Activated naive CD8-positive, alpha-beta T cell treated with anti-CD3 and anti-CD28 coated beads, Interleukin-2, amount 50 U/mL, for 24 hours (primary cell): ENCODE measurements at regions not wholly inside any gene's neighbourhood (a gene's known extent, or its start where the extent isn't known, plus 50 kb on each side); places are given as distances from the start of the nearest gene placed in this dataset.
A peak's percentile ranks its signal among the peaks of the same experiment; 100 is the strongest.

Experiments used
- ATAC-seq: fragments of 150-1000 bp; cut with Tn5 transposase; one replicate; pipeline ENCODE4 v1.10.0; 2021
- DNase-seq: peaks from one replicate; pipeline ENCODE4 v3.0.0; 2021
- H3K27ac Mint-ChIP-seq: one replicate; pipeline ENCODE4 v1.8.0; 2021; ENCODE audit warnings: mild to moderate bottlenecking, mixed read lengths
- H3K27me3 Mint-ChIP-seq: one replicate; pipeline ENCODE4 v1.8.0; 2021; ENCODE audit warnings: mixed read lengths
- H3K36me3 Mint-ChIP-seq: one replicate; pipeline ENCODE4 v1.8.0; 2021; ENCODE audit warnings: low read depth, mixed read lengths
- H3K4me1 Mint-ChIP-seq: one replicate; pipeline ENCODE4 v1.8.0; 2021; ENCODE audit warnings: mixed read lengths
- H3K4me3 Mint-ChIP-seq: one replicate; pipeline ENCODE4 v1.8.0; 2021; ENCODE audit warnings: mild to moderate bottlenecking, moderate library complexity, mixed read lengths
- H3K9me3 Mint-ChIP-seq: one replicate; pipeline ENCODE4 v1.8.0; 2021; ENCODE audit warnings: mixed read lengths

DNA sequence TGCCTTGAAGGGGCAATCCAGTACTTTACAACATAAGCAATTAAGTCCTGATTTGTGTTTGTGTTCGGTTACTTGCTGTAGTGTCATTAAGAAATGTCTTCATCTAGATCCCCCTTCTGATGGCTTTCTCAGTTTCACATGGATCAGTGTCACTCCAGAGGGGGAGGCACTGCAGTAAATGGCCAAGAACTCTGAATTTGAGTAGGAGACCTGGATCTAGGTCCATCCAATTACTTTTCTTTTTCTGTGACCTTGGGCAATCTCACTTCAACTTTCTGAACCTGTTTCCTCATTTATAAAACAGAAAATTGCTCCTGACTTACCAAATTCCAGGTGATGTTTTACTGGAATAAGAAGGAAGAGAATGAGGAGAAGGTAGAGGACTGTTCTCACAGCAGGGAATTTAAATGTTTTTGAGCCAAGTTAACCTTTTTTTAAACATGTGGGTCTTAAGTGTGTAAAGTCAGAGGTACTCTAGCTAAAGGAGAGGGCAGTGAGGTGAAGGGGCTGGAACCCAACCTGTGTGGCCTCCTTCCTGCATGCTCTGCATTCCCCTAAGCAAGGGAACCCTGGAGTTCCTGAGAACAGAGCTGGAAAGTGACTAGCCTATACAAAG, 285.5 kb downstream of the HACE1 start:
- Mint-ChIP-seq H3K4me1 (no peaks in the 10 kb centered on the region), H3K4me3 (no peak overlapping the region), H3K27ac (no peak overlapping the region), H3K36me3 (no peaks in the 10 kb centered on the region), H3K9me3 (no peaks in the 10 kb centered on the region), H3K27me3 (no peaks in the 10 kb centered on the region)
- ATAC-seq (no peak), DNase-seq (no peak)

DNA sequence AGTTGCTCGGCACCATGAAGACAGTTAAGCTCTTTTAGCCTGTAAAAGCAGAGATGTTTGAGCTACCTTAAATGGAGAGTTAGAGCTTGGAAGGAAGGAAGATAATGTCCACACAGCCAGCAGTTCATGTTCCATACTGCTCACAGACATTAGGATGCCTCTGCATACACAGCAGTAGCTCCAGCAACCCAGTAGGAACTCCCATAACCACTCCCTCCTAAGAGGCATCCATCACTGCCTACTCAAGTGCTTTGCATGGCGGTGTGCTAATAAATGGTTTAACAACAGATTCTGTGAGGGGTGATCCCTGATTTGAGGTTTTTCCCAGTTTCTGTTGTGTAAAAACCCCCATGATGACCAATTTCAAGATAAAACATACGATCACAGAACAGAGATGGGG, 286.4 kb downstream of the HACE1 start:
- H3K4me1 Mint-ChIP-seq = no peaks in the 10 kb centered on the region
- H3K27ac Mint-ChIP-seq = no peak overlapping the region
- no peaks in the 10 kb centered on the region for H3K27me3 Mint-ChIP-seq
- no peaks in the 10 kb centered on the region for H3K36me3 Mint-ChIP-seq
- no peak for ATAC-seq
- no peaks in the 10 kb centered on the region for H3K9me3 Mint-ChIP-seq
- DNase-seq = no peak
- no peak overlapping the region for H3K4me3 Mint-ChIP-seq

DNA sequence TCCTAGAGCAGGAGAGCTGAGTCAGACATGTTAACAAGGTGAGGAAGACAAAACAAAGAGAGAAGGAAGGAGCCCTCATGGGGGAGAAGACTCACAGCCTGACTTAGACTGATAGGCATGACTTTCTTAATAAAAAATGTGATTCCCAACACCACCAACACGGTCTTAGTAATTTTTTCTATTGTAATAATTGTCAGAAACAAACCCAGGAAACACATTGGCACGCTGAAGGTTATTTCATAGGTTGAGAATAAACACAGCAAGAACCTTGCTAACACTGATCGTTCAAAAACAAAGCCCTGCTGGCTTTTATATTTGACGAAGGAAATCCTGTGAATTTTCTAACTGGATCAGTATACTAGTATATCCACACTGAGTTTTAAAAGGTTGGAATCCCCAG, 286.8 kb downstream of the HACE1 start:
- no peaks in the 10 kb centered on the region for H3K4me1 Mint-ChIP-seq
- no peak overlapping the region for H3K27ac Mint-ChIP-seq
- no peaks in the 10 kb centered on the region for H3K36me3 Mint-ChIP-seq
- H3K4me3 Mint-ChIP-seq = no peak overlapping the region
- DNase-seq = no peak
- no peaks in the 10 kb centered on the region for H3K27me3 Mint-ChIP-seq
- no peak for ATAC-seq
- no peaks in the 10 kb centered on the region for H3K9me3 Mint-ChIP-seq

DNA sequence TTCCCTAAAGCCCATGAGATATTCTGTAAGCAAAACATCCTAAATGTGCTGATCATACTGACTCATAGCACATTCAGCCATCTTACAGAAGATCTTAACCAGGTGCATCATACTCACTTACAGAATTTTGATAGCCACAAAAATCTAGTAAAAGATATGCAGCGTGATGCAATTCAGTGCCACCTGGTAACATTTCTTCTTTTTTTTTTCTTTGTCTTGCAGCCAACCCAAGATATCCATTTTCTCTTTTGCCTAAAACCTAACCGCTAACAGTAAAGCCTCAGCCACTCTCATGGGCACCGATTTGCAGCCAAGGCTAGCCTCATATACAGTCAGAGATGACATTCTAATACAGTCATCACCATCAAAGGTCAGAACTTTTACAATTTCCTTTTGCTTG, 293.3 kb downstream of the HACE1 start:
- ATAC-seq = peak; percentile 33
- Mint-ChIP-seq H3K9me3 (no peaks in the 10 kb centered on the region), H3K4me3 (no peak overlapping the region), H3K27me3 (peaks cover 2% of the 10 kb centered on the region), H3K27ac (no peak overlapping the region), H3K4me1 (no peaks in the 10 kb centered on the region), H3K36me3 (no peaks in the 10 kb centered on the region)
- DNase-seq = no peak

DNA sequence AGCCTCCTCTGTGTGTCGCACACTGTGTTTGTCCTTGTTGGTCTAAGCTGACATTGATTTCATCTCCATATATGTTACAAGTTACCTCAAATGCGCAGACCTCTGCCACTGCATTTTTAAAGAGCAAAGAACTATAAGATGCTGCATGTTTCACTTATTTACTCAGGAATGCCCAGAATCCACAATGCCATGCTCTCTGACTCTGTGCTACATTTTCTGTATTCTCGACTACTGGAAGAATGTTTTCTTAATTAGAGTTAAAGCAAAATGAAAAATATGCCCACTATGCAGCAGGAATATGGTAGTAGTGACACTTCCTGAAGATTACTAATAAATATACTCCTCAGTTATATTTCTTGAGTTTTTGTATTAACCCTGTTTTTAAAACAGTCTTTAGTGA, 296.4 kb downstream of the HACE1 start:
- Mint-ChIP-seq H3K27ac (no peak overlapping the region), H3K36me3 (no peaks in the 10 kb centered on the region), H3K9me3 (no peaks in the 10 kb centered on the region), H3K4me1 (no peaks in the 10 kb centered on the region), H3K4me3 (no peak overlapping the region), H3K27me3 (peaks cover 2% of the 10 kb centered on the region)
- ATAC-seq (no peak), DNase-seq (no peak)

DNA sequence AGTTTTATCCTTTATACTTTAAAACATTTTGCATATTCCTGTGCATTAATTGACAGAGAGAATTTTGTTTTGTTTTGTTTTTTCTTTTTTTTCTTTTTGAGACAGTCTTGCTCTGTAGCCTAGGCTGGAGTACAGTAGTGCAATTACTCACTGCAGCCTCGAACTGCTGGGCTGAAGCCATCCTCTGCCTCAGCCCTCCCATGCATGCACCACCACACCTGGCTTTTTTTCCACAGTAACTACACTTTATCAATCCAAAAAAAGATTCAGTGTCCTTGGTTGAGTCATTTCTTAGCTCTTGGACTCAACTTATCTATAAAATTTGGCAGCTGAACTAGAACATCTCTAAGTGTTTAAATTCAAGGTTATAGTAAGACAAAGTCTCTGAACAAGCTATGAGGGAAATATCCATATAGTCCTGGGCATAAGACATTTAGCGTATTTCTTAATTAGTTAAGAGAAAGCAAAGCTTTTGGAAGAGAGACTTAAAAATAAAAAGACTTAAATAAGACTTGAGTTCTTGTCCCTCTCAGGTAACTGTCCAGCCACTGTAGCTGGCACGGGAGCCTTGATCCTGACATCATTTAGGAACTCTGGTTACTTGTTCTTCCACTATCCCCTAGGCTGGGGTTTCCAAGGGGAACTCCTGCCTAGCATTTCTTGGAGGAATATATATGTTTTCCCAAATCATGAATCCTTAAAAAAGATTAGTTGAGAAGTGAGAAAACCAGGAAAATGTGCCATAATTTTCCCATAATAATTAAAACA, 300.1 kb downstream of the HACE1 start:
- no peak for ATAC-seq
- Mint-ChIP-seq H3K36me3 (no peaks in the 10 kb centered on the region), H3K4me1 (no peaks in the 10 kb centered on the region), H3K27me3 (peaks cover 2% of the 10 kb centered on the region), H3K27ac (no peak overlapping the region), H3K9me3 (no peaks in the 10 kb centered on the region), H3K4me3 (no peak overlapping the region)
- no peak for DNase-seq

DNA sequence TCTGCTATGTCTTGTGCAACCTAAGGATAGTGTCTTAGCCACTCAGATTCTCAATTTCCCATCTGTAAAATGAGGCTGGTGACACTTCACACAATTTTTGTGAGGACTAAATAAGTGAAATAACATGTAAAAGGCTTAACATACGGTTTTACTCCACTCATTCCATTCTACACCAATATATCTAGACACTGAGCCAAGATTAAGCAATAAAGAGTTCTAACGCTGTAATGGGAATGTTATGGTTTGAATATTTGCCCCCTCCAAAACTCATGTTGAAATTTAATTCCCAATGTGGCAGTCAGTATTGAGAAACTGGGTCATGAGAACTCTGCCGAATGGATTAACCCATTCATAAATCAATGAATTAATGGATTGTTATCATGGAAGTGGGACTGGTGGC, 301.0 kb downstream of the HACE1 start:
- Mint-ChIP-seq H3K36me3 (no peaks in the 10 kb centered on the region), H3K27me3 (peaks cover 4% of the 10 kb centered on the region), H3K4me3 (no peak overlapping the region), H3K9me3 (no peaks in the 10 kb centered on the region), H3K27ac (no peak overlapping the region), H3K4me1 (no peaks in the 10 kb centered on the region)
- DNase-seq = no peak
- no peak for ATAC-seq

DNA sequence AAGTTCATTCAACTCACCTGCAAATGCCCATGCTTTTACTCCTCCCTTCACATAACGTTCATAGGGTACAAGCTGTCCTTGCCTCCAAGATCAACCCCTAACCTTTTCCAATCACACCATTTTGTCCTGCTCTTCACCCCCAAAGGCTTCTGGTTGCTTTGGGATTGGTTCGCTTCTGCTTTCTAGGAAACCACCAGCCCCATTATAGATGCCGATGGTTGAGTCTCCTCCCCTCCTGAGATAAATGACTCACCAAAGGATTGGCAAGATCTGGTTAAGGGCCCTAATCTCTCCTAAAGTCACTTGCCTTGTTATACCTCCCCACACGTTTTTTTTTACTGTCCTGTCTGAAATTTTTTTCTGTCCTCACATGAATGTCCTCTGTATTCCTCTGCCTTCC, 311.4 kb downstream of the HACE1 start:
- Mint-ChIP-seq H3K4me3 (no peak overlapping the region), H3K4me1 (no peaks in the 10 kb centered on the region), H3K27me3 (peaks cover 5% of the 10 kb centered on the region), H3K27ac (no peak overlapping the region), H3K36me3 (no peaks in the 10 kb centered on the region), H3K9me3 (no peaks in the 10 kb centered on the region)
- no peak for DNase-seq
- no peak for ATAC-seq

DNA sequence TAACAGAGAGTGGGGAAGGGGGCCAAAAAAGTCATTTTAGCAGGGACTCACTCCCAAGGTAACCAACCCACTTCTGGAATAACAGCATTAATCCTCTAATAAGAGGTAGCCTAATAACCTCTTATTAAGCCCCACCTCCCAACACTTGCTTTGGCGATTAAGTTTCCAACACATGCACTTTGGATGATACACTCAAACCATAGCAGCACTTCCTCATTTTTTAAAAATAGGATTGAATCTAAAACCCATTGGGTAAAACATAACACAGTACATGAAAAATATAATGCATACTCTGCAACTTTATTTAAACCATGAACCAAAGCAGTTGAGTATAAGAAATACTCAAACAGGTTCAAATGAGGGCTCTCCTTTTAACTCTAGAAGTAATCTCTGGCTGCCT, 318.3 kb downstream of the HACE1 start:
- no peak overlapping the region for H3K27ac Mint-ChIP-seq
- no peaks in the 10 kb centered on the region for H3K9me3 Mint-ChIP-seq
- H3K4me1 Mint-ChIP-seq = no peaks in the 10 kb centered on the region
- DNase-seq = no peak
- H3K36me3 Mint-ChIP-seq = no peaks in the 10 kb centered on the region
- H3K4me3 Mint-ChIP-seq = no peak overlapping the region
- ATAC-seq = no peak
- H3K27me3 Mint-ChIP-seq = peaks cover 5% of the 10 kb centered on the region

DNA sequence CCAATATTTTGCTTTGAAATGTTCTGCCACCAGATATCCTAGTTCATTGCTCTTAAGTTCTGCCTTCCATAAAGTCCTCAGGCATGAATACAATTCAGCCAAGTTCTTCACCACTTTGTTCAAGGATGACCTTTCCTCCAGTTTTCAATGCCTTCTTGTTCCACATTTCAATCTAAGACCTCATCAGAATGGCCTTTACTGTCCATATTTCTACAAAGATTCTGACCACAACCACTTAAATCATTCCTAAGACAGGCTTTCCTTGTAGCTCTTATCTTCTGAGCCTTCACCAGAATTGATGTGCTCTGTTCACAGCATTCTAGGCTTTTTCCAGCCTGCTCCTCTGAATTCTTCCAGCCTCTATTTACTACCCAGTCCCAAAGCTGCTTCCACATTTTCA, 319.0 kb downstream of the HACE1 start:
- Mint-ChIP-seq H3K4me3 (no peak overlapping the region), H3K27ac (no peak overlapping the region), H3K27me3 (peaks cover 9% of the 10 kb centered on the region), H3K4me1 (no peaks in the 10 kb centered on the region), H3K36me3 (no peaks in the 10 kb centered on the region), H3K9me3 (no peaks in the 10 kb centered on the region)
- no peak for DNase-seq
- no peak for ATAC-seq

DNA sequence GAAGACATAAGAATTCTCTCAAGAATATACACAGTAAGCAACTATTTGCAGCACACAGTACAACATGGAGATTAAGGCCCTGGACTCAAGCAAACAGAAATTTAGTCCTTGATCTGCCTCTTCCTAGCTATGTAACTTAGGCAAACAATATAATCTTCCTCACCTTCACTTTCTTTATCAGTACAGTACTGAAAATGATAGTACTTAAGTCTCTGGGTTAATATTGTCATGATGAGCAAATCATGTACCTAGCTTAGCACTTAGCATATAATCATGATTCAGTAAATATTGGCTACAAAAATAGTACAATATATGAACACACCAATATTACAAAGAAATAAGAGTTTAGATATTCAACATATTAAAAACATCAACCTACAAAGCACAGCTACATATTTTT, 320.5 kb downstream of the HACE1 start:
- ATAC-seq (no peak), DNase-seq (no peak)
- H3K9me3 Mint-ChIP-seq = no peaks in the 10 kb centered on the region
- no peaks in the 10 kb centered on the region for H3K4me1 Mint-ChIP-seq
- H3K36me3 Mint-ChIP-seq = no peaks in the 10 kb centered on the region
- H3K27ac Mint-ChIP-seq = no peak overlapping the region
- peaks cover 7% of the 10 kb centered on the region for H3K27me3 Mint-ChIP-seq
- no peak overlapping the region for H3K4me3 Mint-ChIP-seq

DNA sequence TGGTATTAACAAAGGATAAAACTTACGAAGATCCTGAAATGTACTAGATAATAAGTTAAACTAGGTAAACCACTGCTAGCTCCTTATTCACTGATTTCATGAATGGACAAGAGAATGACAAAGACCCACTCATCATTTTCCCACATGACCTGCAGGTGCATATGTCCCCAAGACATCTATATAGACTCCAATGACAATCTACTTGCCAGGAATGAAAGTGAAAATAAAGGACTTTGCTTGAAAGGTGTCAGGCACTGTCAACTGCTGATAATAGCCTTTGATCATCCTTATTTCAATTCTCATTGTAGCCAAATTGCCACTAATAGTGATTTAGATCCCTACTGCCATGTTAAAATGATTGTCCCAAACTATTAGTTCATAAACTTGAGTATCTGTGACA, 321.8 kb downstream of the HACE1 start:
- no peaks in the 10 kb centered on the region for H3K9me3 Mint-ChIP-seq
- no peak overlapping the region for H3K4me3 Mint-ChIP-seq
- no peaks in the 10 kb centered on the region for H3K4me1 Mint-ChIP-seq
- DNase-seq = no peak
- no peak for ATAC-seq
- H3K36me3 Mint-ChIP-seq = no peaks in the 10 kb centered on the region
- peaks cover 9% of the 10 kb centered on the region for H3K27me3 Mint-ChIP-seq
- H3K27ac Mint-ChIP-seq = no peak overlapping the region

DNA sequence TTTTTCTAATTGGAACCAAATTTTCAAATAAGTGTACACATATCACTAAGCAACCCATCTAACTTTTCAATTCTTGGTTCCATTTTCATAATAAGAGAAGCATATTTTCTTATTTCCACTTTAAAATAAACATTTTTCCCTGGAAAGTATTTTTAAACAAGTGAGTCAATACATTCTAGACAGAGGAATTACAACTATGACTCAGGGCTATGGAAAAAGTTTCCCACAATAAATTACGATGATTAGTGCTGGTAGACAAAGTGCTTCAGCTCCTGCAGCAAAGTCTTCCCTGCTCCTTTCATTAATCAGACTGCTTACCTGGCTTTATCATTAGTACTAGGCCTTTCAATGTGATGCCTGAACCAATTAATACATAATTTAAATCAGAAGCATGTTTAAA, 322.5 kb downstream of the HACE1 start:
- ATAC-seq (no peak), DNase-seq (no peak)
- Mint-ChIP-seq H3K4me1 (no peaks in the 10 kb centered on the region), H3K4me3 (no peak overlapping the region), H3K27me3 (peaks cover 9% of the 10 kb centered on the region), H3K9me3 (no peaks in the 10 kb centered on the region), H3K36me3 (no peaks in the 10 kb centered on the region), H3K27ac (no peak overlapping the region)

DNA sequence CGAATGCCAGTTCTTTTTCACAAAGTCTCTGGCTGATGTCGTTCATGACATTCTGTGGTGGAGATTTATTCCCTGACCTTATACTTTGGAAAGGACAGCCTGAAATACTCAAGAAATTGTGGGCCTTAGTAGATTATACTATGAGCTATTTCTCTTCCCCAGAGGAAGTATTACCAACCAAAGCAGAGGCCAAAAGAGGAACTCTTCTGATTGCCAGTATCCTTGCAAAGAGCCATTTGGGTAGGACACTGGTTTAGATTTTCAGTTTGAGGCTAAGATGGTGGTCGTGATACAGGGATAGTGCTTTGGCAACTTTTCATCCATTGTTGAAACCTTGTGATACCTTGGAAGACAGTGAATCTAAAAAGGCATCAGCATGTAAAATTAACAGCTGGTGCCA, 327.3 kb downstream of the HACE1 start:
- Mint-ChIP-seq H3K4me3 (no peak overlapping the region), H3K27ac (no peak overlapping the region), H3K27me3 (peaks cover 11% of the 10 kb centered on the region), H3K36me3 (no peaks in the 10 kb centered on the region), H3K9me3 (no peaks in the 10 kb centered on the region), H3K4me1 (no peaks in the 10 kb centered on the region)
- ATAC-seq = no peak
- no peak for DNase-seq

DNA sequence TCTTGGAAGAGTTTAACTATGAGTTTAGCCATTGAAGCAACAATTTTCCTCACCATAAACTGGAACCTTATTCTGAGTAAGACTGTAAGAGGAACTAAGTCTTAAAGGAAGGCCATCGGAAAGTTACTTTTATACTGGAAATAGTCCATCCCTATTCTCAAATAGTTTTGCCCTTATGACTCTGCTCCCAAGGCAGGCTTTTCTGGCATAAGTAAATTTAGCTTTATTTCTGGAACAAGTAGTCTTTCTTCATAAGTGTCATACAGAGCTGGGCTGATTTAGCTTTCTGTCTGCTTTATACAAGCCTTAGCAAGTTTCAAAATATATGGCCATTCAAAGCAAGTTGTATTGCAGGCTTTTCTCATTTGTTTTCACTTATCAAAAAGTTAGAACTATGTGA, 328.1 kb downstream of the HACE1 start:
- no peaks in the 10 kb centered on the region for H3K36me3 Mint-ChIP-seq
- no peak for DNase-seq
- no peak overlapping the region for H3K4me3 Mint-ChIP-seq
- no peak for ATAC-seq
- no peaks in the 10 kb centered on the region for H3K4me1 Mint-ChIP-seq
- peaks cover 13% of the 10 kb centered on the region for H3K27me3 Mint-ChIP-seq
- no peaks in the 10 kb centered on the region for H3K9me3 Mint-ChIP-seq
- H3K27ac Mint-ChIP-seq = no peak overlapping the region
